GM23338 (cell line): ENCODE measurements at regions not wholly inside any gene's neighbourhood (a gene's known extent, or its start where the extent isn't known, plus 50 kb on each side); places are given as distances from the start of the nearest gene placed in this dataset.

Source experiments
- CREB1 ChIP-seq: fragments of 250-450 bp; sonication (Bioruptor Pico); IDR thresholded peaks from 2 replicates; pipeline ENCODE4 v1.5.0; 2020; ENCODE audit warnings: low read depth, mild to moderate bottlenecking, moderate library complexity
- CTCF ChIP-seq, 2 experiments: fragments of 200-600 bp in 1 of 2; sonication (generic) in 1 of 2; conservative IDR thresholded peaks; 2 replicates each; pipeline versions ENCODE4 v1.5.1 to v1.6.1; 2016 to 2017; ENCODE audit warnings: antibody characterized with exemption in 2 of 2, low read depth in 2 of 2, mild to moderate bottlenecking in 2 of 2, moderate library complexity in 1 of 2
- ETS1 ChIP-seq: IDR thresholded peaks from 2 replicates; pipeline ENCODE4 v1.6.1; 2016; ENCODE audit warnings: antibody characterized with exemption
- EZH2 ChIP-seq: fragments of 200-600 bp; sonication (generic); IDR thresholded peaks from one replicate; pipeline ENCODE4 v1.8.0; 2017; ENCODE audit warnings: antibody characterized with exemption, mild to moderate bottlenecking, low read depth; ENCODE audit not compliant: unreplicated experiment
- EZH2phosphoT487 ChIP-seq: fragments of 200-600 bp; sonication (generic); IDR thresholded peaks from one replicate; pipeline ENCODE4 v1.8.1; 2018; ENCODE audit warnings: antibody characterized with exemption; ENCODE audit not compliant: unreplicated experiment
- JUNB ChIP-seq: IDR thresholded peaks from one replicate; pipeline ENCODE4 v1.6.1; 2016; ENCODE audit warnings: antibody characterized with exemption; ENCODE audit not compliant: unreplicated experiment
- POLR2AphosphoS5 ChIP-seq: IDR thresholded peaks from 2 replicates; pipeline ENCODE4 v1.6.1; 2016; ENCODE audit warnings: antibody characterized with exemption, low read depth
- REST ChIP-seq: IDR thresholded peaks from one replicate; pipeline ENCODE4 v1.6.1; 2018; ENCODE audit warnings: antibody characterized with exemption; ENCODE audit not compliant: unreplicated experiment
- ZNF331 ChIP-seq: fragments of 250-450 bp; sonication (Bioruptor Pico); IDR thresholded peaks from 2 replicates; pipeline ENCODE4 v1.5.0; 2020; ENCODE audit warnings: low read depth, mild to moderate bottlenecking, moderate library complexity

- TF ChIP-seq CTCF (conservative IDR thresholded peaks at IDR 0.05; ENCODE audit: low read depth in 2 of 2) (no peak), EZH2 (no peak), ZNF331 (CRISPR knock-in tag) (no peak), JUNB (no peak), POLR2AphosphoS5 (no peak), ETS1 (no peak), REST (no peak), EZH2phosphoT487 (no peak), CREB1 (CRISPR knock-in tag) (no peak)
These were observed 133.2 kb downstream of the MRPL14 start for GRCh38 chr6:43993881-43994523.
